ENCODE measurements at regions not wholly inside any gene's neighbourhood (a gene's known extent, or its start where the extent isn't known, plus 50 kb on each side); places are given as distances from the start of the nearest gene placed in this dataset.

DNA sequence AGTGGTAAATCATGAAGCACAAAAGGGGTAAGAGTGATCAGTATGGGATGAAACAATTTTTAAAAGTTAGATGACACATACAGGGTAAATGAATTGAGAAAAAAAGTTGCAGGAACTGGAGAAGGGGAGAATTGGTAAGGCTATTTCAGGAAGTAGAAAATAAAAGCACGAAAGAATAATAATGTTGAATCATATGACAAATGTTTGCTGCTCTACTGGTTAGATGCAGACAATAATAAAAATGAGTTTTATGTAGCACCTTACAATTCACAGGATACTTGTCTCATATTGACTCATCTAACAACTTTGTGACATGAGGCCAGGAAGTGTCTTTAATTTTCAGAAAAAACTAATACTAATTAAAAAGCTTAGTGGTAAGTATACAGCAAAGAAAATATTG lies 566.5 kb upstream of the MARCKS start:
- POLR2A ChIA-PET: no interaction called here
- CTCF ChIA-PET: no interaction called here
- DNase-seq (ENCODE audit: low read depth, low spot score) (no peak), ATAC-seq (no peak)
- Histone ChIP-seq H3K4me3 (ENCODE audit: low read depth in 2 of 2, low read length in 2 of 2) (no peak overlapping the region), H3K27me3 (ENCODE audit: control insufficient read depth, insufficient read depth, low read length) (no peaks in the 10 kb centered on the region), H3K9me3 (ENCODE audit: control insufficient read depth, insufficient read depth, low read depth, low read length) (peaks cover 12% of the 10 kb centered on the region; the same call in 1 of the 2 replicates), H3K4me1 (ENCODE audit: control insufficient read depth, insufficient read depth, low read length) (no peaks in the 10 kb centered on the region), H3K36me3 (ENCODE audit: control insufficient read depth, insufficient read depth, low read length) (no peaks in the 10 kb centered on the region), H3K27ac (ENCODE audit: low read length) (no peak overlapping the region)
- intact Hi-C loops (cut with micrococcal nuclease; ENCODE audit: unreplicated experiment): no loop called here
- TF ChIP-seq POLR2AphosphoS5 (IDR thresholded peaks at IDR 0.05; ENCODE audit: low read depth, low read length) (no peak), TCF7L2 (IDR thresholded peaks at IDR 0.05; ENCODE audit: low read depth, low read length) (no peak), CTCF (IDR thresholded peaks at IDR 0.05) (no peak), SIN3A (IDR thresholded peaks at IDR 0.05; ENCODE audit: borderline replicate concordance, insufficient read depth, low read depth, low read length) (no peak)
- TF ChIP-seq, protein P1, sequence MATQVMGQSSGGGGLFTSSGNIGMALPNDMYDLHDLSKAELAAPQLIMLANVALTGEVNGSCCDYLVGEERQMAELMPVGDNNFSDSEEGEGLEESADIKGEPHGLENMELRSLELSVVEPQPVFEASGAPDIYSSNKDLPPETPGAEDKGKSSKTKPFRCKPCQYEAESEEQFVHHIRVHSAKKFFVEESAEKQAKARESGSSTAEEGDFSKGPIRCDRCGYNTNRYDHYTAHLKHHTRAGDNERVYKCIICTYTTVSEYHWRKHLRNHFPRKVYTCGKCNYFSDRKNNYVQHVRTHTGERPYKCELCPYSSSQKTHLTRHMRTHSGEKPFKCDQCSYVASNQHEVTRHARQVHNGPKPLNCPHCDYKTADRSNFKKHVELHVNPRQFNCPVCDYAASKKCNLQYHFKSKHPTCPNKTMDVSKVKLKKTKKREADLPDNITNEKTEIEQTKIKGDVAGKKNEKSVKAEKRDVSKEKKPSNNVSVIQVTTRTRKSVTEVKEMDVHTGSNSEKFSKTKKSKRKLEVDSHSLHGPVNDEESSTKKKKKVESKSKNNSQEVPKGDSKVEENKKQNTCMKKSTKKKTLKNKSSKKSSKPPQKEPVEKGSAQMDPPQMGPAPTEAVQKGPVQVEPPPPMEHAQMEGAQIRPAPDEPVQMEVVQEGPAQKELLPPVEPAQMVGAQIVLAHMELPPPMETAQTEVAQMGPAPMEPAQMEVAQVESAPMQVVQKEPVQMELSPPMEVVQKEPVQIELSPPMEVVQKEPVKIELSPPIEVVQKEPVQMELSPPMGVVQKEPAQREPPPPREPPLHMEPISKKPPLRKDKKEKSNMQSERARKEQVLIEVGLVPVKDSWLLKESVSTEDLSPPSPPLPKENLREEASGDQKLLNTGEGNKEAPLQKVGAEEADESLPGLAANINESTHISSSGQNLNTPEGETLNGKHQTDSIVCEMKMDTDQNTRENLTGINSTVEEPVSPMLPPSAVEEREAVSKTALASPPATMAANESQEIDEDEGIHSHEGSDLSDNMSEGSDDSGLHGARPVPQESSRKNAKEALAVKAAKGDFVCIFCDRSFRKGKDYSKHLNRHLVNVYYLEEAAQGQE (IDR thresholded peaks at IDR 0.05; ENCODE audit: insufficient read depth in 1 of 2, low read depth in 2 of 2, low read length in 1 of 2): no peak
- no TSS peak for BruUV-seq (replicated peaks)
- in situ Hi-C loops (cut with HindIII; ENCODE audit: low pct_unique_long_range_greater_than_20kb, low sequenced_read_pairs): no loop called here

DNA sequence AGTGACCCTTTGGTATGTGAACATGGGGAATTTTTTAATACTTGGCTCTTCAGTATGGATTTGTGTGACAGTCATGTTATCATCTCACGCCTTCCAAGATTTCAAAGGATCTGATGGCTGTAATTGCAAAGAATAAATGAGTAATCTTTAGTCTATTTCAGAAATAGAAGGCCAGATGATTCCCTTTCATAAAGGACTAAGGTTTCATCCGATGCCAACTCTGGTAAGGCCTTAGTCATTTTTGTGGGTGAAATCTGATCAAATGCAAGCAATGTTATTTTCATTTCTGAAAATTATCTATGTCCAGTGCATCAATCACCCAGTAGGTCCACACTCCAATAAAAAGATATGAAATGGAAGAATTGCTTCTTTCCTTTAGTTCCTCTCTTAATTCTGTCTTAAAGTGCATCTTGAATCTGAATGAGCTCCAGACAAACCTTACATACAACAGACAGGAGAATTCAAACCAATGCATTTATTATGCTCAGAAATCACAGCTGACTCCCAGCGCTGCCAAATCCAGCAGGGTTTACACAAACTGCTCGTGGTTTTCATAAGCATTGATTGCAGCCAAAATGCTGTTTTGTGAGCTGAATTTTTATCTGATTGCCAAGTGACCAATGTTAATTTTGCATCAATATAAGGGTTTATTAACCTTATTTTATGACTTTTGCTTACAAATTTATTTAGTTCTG lies 565.2 kb upstream of the MARCKS start:
- no peak for TF ChIP-seq SIN3A (IDR thresholded peaks at IDR 0.05; ENCODE audit: borderline replicate concordance, insufficient read depth, low read depth, low read length)
- no peak for TF ChIP-seq CTCF (IDR thresholded peaks at IDR 0.05)
- TF ChIP-seq, protein P1 (IDR thresholded peaks at IDR 0.05; ENCODE audit: insufficient read depth in 1 of 2, low read depth in 2 of 2, low read length in 1 of 2): no peak
- no peak for TF ChIP-seq TCF7L2 (IDR thresholded peaks at IDR 0.05; ENCODE audit: low read depth, low read length)
- TF ChIP-seq POLR2AphosphoS5 (IDR thresholded peaks at IDR 0.05; ENCODE audit: low read depth, low read length): no peak
- in situ Hi-C loops (cut with HindIII; ENCODE audit: low pct_unique_long_range_greater_than_20kb, low sequenced_read_pairs) (no loop called here), intact Hi-C loops (cut with micrococcal nuclease; ENCODE audit: unreplicated experiment) (no loop called here)
- Histone ChIP-seq H3K27ac (ENCODE audit: low read length) (no peak overlapping the region), H3K4me3 (ENCODE audit: low read depth in 2 of 2, low read length in 2 of 2) (no peak overlapping the region), H3K9me3 (ENCODE audit: control insufficient read depth, insufficient read depth, low read depth, low read length) (peaks cover 3% of the 10 kb centered on the region; the same call in 1 of the 2 replicates), H3K36me3 (ENCODE audit: control insufficient read depth, insufficient read depth, low read length) (no peaks in the 10 kb centered on the region), H3K4me1 (ENCODE audit: control insufficient read depth, insufficient read depth, low read length) (no peaks in the 10 kb centered on the region), H3K27me3 (ENCODE audit: control insufficient read depth, insufficient read depth, low read length) (no peaks in the 10 kb centered on the region)
- ChIA-PET CTCF (interaction anchor here (0.6 kb wide), 1 partner anchor 19 kb away, joined by 5 read pairs; no protein-coding TSS in a partner anchor), POLR2A (no interaction called here)
- no peak for DNase-seq (ENCODE audit: low read depth, low spot score)
- ATAC-seq: no peak
- BruUV-seq (replicated peaks): no TSS peak
